HG02885 (cell line): ENCODE measurements at regions not wholly inside any gene's neighbourhood (a gene's known extent, or its start where the extent isn't known, plus 50 kb on each side); places are given as distances from the start of the nearest gene placed in this dataset.
A peak's percentile ranks its signal among the peaks of the same experiment; 100 is the strongest.
"Not testable (repeated sequence)": the region's sequence is repeated elsewhere in the genome, so short reads cannot be mapped to it uniquely, and the experiment has no call there.

ENCODE experiments used
- ATAC-seq: cut with Tn5 transposase; IDR thresholded peaks from one replicate; pipeline ENCODE4 v1.9.1; 2021; ENCODE audit warnings: mild to moderate bottlenecking; ENCODE audit not compliant: unreplicated experiment, poor library complexity

DNA sequence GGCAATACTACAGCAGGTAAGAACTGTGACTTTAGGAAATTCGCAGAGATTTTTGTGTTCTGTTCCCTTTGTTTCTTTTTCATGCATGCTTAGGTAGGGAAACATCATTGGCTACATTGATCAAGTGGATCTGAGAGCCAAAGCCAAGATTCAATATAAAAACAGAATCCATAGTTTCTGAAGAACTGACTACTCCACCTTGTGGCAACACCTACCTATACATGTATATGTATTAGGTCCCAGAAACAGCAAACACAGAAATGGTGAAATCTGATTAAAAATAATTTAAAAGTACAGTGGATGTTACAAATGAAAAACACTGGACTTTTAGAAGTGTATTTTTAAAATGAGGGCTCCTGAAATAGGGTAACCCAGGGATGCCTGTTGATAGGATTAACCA, 322.6 kb upstream of the MAOA start:
- ATAC-seq = no peak

DNA sequence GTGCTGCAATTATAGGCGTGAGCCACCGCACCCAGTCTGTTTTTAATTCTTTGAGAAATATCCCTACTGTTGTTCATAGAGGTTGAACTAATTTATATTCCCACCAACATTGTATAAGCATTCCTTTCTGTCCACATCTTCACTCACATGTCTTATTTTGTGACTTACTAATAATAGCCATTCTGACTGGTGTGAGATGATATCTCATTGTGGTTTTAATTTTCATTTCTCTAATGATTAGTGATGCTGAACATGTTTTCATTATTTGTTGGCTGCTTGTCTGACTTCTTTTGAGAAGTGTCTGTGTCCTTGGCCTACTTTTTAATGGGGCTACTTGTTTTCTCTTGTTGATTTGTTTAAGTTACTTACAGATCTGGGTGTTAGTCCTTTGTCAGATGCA, 310.9 kb upstream of the MAOA start:
- ATAC-seq = peak; percentile 37

DNA sequence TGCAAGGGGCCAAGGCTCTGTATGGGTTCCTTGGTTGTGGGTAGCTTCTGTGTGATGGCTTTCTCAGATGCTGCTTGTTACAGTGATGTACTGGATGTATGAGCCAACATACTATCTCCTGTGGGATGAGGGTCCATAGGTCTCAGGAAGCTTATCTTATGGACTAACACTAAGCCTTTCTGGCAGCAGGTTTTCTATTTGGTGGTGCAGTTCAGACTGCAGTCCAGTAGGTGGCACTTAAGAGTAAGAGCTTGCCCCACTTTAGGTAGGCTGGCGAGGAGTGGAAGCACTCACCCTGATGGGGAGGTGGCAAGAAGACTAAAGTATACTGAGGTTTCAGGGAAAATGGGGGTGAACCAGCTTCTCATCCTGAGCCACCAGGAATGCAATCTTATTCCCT, 306.7 kb upstream of the MAOA start:
- peak; percentile 79 for ATAC-seq

GRCh38 chrX:43350935-43351334, 305.2 kb upstream of the MAOA start:
- ATAC-seq = no peak

GRCh38 chrX:43357741-43358140, 298.4 kb upstream of the MAOA start:
- no peak for ATAC-seq

- ATAC-seq = no peak
Observed at GRCh38 chrX:43373032-43373431, 283.1 kb upstream of the MAOA start.

DNA sequence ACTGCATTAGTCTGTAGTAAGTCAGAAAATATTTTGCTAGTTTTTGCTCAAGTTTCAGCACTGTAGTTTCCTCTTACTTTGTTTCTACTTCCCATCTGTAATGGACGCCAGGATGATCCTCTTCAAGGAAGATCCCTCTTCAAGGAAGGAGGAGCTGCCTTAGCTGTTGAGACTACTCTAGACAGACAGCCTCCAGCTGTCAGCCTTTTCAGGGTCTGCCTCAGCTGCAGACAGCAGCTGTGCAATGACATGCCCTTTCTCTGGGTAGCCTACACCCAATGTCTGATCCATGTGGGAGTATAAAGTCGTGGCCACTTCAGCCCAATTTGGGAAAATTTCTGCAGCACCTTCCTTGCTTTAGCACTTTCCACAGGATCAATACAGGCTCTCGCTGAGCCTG, 281.0 kb upstream of the MAOA start:
- ATAC-seq = no peak

- no peak for ATAC-seq
Observed at GRCh38 chrX:43380704-43381103, 275.4 kb upstream of the MAOA start.

GRCh38 chrX:43386875-43387274, 269.2 kb upstream of the MAOA start:
- ATAC-seq = no peak

DNA sequence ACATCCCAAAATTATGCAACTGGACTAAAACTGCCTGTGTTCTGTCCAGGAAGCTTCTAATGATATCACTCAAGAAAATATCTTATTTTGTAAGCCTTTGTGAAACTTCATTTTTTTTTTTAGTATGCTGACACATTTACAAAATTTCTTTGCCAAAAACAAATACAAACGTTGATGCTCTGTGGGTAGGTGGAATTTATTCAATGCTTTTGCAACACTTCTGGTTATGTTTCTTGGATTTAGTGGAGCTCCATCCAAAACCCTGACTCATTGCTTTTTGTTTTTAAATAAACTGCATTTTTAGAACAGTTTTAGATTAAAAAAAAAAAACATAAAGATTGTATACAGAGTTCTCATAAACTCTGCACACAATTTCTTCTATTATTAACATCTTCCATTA, 250.9 kb upstream of the MAOA start:
- no peak for ATAC-seq

DNA sequence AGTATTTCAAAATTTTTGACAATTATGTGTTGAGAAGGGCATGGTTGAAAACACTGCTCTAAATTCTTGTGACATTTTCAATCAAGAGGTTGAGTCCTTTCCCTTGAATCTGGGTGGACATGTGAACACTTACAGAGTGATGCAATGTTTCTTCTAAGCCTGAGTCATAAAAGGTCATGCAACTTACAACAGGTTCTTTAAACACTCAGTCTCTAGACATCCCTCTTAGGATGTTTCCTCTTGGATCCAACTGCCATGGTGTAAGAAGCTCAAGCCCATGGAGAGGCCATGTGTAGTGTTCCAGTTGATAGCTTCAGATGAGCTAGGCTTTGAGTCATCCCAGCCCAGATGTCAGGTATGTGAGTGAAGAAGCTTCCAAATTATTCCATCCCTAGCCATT, 232.2 kb upstream of the MAOA start:
- no peak for ATAC-seq

GRCh38 chrX:43436517-43436916, 219.6 kb upstream of the MAOA start:
- ATAC-seq = no peak

DNA sequence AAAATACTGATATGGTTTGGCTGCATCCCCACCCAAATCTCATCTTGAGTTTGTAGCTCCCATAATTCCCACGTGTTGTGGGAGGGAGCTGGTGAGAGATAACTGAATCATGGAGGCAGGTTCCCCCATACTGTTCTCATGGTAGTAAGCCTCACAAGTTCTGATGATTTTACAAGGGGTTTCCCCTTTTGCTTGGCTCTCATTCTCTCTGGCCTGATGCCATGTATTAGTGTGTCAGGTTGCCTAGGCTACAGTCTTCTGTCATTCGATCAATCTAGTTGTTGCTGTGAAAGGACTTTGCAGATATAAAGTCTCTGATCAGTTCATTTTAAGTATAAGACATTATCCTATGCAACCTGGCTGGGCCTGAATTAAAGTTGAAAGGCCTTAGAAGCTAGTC, 209.3 kb upstream of the MAOA start:
- no peak for ATAC-seq

DNA sequence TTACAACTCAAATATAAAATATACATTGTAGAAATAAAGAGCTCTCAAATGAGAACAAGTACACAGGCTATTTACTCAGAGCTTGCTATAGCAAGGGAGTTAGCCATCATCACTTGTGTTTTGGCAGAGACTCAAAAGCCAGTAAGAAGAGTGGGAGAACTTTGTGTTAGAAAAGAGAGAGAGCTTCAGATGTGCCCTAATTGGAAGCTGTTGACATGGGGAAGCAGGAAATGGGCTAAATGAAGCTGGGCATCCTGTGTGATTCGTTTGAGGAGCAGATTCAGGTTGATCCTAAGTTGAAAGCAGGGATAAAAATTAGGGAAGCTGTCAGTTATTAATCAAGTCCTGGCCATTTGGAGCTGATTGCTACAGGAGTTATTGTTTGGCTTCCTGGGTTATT, 207.4 kb upstream of the MAOA start:
- no peak for ATAC-seq

DNA sequence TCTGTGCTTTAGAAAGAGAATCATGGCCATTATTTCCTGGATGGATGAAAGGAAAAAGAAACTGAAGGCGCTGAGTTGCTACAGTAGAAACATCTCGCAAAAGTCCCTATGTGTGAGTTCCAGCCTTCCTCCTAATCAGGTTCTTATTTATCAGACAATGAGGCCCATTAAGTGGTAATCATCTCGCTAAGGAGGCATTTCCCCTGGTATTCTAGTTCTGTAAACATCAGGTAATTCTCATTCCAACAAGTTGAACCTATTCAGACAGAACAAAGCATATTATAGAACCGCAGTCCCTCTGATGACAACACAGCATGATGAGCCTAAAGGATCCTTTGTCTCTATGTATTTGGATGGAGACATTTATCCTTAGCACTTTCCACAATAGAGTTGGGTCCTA, 205.7 kb upstream of the MAOA start:
- ATAC-seq = no peak

DNA sequence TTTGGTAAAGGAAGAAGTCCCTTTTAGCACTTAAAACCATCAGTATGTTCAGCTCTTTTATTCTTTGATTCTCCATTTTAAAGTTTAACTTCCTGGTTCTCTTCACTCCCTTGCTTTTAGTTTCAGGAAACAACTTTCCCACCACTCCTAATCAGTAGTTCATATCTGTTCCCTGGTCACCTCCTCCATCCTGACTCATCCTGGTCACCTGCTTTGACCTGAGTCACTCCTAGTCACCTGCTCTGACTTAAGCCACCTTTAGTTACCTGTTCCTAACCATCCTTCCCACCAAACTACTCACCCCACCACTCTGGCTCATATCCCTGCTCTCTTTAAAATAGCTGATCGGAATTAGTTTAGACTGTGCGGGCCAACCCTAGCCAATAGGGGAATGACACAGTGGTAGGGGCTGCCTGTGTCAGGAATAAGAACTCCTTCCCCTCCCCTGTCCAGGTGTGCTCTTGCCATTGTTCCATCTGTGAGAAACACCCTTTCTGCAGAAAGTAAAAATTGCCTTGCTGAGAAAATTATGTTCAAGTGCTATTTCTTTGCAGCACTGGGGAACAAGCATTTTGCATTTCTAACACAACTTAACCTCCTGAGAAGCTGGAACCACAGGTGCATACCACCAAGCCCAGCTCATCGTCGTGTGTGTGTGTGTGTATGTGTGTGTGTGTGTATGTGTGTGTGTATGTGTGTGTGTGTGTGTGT, 204.0 kb upstream of the MAOA start:
- ATAC-seq = not testable (repeated sequence)

- no peak for ATAC-seq
Observed at GRCh38 chrX:43456063-43456462, 200.0 kb upstream of the MAOA start.

DNA sequence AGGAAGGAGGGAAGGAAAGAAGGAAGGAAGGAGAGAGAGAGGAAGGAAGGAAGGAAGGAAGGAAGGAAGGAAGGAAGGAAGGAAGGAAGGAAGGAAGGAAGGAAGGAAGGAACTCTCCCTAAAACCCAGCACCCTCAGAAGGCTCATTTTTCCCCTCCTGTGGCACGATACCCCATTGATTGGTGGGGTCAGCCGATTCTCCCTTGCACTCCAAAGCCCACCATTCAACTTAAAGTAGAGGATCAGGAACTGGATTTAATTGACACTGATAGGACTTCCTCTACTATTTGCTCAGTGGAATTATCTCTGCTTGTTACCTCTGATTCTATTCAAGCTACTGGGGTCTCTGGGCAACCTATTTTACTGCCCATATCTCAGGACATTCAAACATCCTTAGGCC, 199.2 kb upstream of the MAOA start:
- no peak for ATAC-seq

- no peak for ATAC-seq
Observed at GRCh38 chrX:43467608-43468234, 188.4 kb upstream of the MAOA start.

- ATAC-seq = peak; percentile 47
Observed at GRCh38 chrX:43469391-43470054, 186.6 kb upstream of the MAOA start.

- ATAC-seq = no peak
Observed at GRCh38 chrX:43474321-43474720, 181.8 kb upstream of the MAOA start.

GRCh38 chrX:43479070-43479469, 177.0 kb upstream of the MAOA start:
- ATAC-seq = no peak
